ENCODE measurements at regions not wholly inside any gene's neighbourhood (a gene's known extent, or its start where the extent isn't known, plus 50 kb on each side); places are given as distances from the start of the nearest gene placed in this dataset.
A peak's percentile ranks its signal among the peaks of the same experiment; 100 is the strongest.

- 48 to 83% methylated on average over 2 of the region's 2 CpGs for WGBS, 2 donors
- intact Hi-C loops (cut with DNase I): no loop called here
- peaks cover 0 to 10% (median 0%) of the 10 kb centered on the region in 11 donors for H3K9me3 ChIP-seq
- no peak overlapping the region for H3K27ac ChIP-seq
- no peak for ATAC-seq
- H3K36me3 ChIP-seq: no peaks in the 10 kb centered on the region
- H3K4me1 ChIP-seq: no peaks in the 10 kb centered on the region
- H3K4me3 ChIP-seq: no peak overlapping the region
- peak in 1 of 9 donors; percentile 18 for TF ChIP-seq CTCF (IDR thresholded peaks at IDR 0.05)
- no peak for DNase-seq
- no peaks in the 10 kb centered on the region for H3K27me3 ChIP-seq
Measured at GRCh38 chr1:79969886-79970285, 963.4 kb upstream of the ADGRL4 start.

- intact Hi-C loops (cut with DNase I): no loop called here
- ATAC-seq: no peak
- H3K27ac ChIP-seq: no peak overlapping the region
- H3K4me1 ChIP-seq: no peaks in the 10 kb centered on the region
- peaks cover 0 to 23% (median 0%) of the 10 kb centered on the region in 11 donors for H3K9me3 ChIP-seq
- no peak for DNase-seq
- no peaks in the 10 kb centered on the region for H3K36me3 ChIP-seq
- H3K27me3 ChIP-seq: no peaks in the 10 kb centered on the region
- no peak for TF ChIP-seq CTCF (IDR thresholded peaks at IDR 0.05)
- WGBS, 2 donors: 68 to 71% methylated on average over 2 of the region's 2 CpGs
- no peak overlapping the region for H3K4me3 ChIP-seq
Measured at GRCh38 chr1:79966438-79966837, 959.9 kb upstream of the ADGRL4 start.

GRCh38 chr1:79959635-79960034 is 953.1 kb upstream of the ADGRL4 start:
- intact Hi-C loops (cut with DNase I): no loop called here
- WGBS, 2 donors: 77 to 80% methylated on average over 1 of the region's 1 CpG
- H3K4me1 ChIP-seq: no peaks in the 10 kb centered on the region
- no peaks in the 10 kb centered on the region for H3K27me3 ChIP-seq
- no peak overlapping the region for H3K27ac ChIP-seq
- H3K9me3 ChIP-seq: peaks cover 0 to 16% (median 0%) of the 10 kb centered on the region in 11 donors
- H3K36me3 ChIP-seq: no peaks in the 10 kb centered on the region
- no peak overlapping the region for H3K4me3 ChIP-seq
- TF ChIP-seq CTCF (IDR thresholded peaks at IDR 0.05): no peak
- DNase-seq (no peak), ATAC-seq (no peak)

GRCh38 chr1:79955966-79956365 is 949.4 kb upstream of the ADGRL4 start:
- no peak overlapping the region for H3K27ac ChIP-seq
- 64 to 89% methylated on average over 1 of the region's 1 CpG for WGBS, 2 donors
- H3K27me3 ChIP-seq: no peaks in the 10 kb centered on the region
- no peak overlapping the region for H3K4me3 ChIP-seq
- TF ChIP-seq CTCF (IDR thresholded peaks at IDR 0.05): peak in 4 of 9 donors; percentile 7 to 32 (median 20)
- intact Hi-C loops (cut with DNase I): no loop called here
- DNase-seq (no peak), ATAC-seq (no peak)
- H3K36me3 ChIP-seq: no peaks in the 10 kb centered on the region
- H3K4me1 ChIP-seq: no peaks in the 10 kb centered on the region
- peaks cover 0 to 34% (median 0%) of the 10 kb centered on the region in 11 donors for H3K9me3 ChIP-seq
